B cell (primary cell): ENCODE measurements at regions not wholly inside any gene's neighbourhood (a gene's known extent, or its start where the extent isn't known, plus 50 kb on each side); places are given as distances from the start of the nearest gene placed in this dataset.

ENCODE experiments used
- ATAC-seq: fragments of 200-7000 bp; cut with Tn5 transposase; one replicate; pipeline ENCODE4 v1.10.0; 2021; ENCODE audit warnings: low read depth, mild to moderate bottlenecking, moderate number of reproducible peaks, moderate library complexity
- CTCF ChIA-PET: fragments of 350-600 bp; sonication (Branson Sonifier 250); formaldehyde crosslinking; loops from one replicate; lab custom pipeline; 2021; ENCODE audit warnings: antibody characterized with exemption, inconsistent platforms; lab: Charles Lee
- POLR2A ChIA-PET: fragments of 350-600 bp; sonication (Branson Sonifier 250); formaldehyde crosslinking; loops from one replicate; lab custom pipeline; 2021; ENCODE audit warnings: antibody characterized with exemption; lab: Charles Lee
- DNase-seq: peaks from one replicate; pipeline ENCODE4 v3.0.0; 2013
- H2AFZ ChIP-seq: 2 replicates; pipeline ENCODE4 v1.6.1; 2012; ENCODE audit warnings: mild to moderate bottlenecking, low read depth, low read length; ENCODE audit not compliant: insufficient read depth, poor library complexity, severe bottlenecking
- H3K27ac ChIP-seq, 2 donors: 1 replicate in 1 of 2; 2 replicates in 1 of 2; pipeline ENCODE4 v1.5.1; 2012 to 2013; ENCODE audit warnings: low read length in 2 of 2, mild to moderate bottlenecking in 2 of 2, moderate library complexity in 1 of 2
- H3K27me3 ChIP-seq, 4 experiments: fragments of 200-600 bp in 1 of 4; sonication (generic) in 1 of 4; replicated peaks in 1 of 4; 1 replicate in 2 of 4; 2 replicates in 2 of 4; pipeline versions ENCODE4 v1.6.1 to v1.7.0; 2013 to 2016; ENCODE audit warnings: low read length in 3 of 4, mild to moderate bottlenecking in 2 of 4, mixed read lengths in 1 of 4, moderate library complexity in 1 of 4; ENCODE audit not compliant: insufficient read depth in 4 of 4, control insufficient read depth in 3 of 4; ENCODE audit errors: control extremely low read depth in 1 of 4
- H3K36me3 ChIP-seq, 2 experiments: replicated peaks in 1 of 2; 1 replicate in 1 of 2; 2 replicates in 1 of 2; pipeline versions ENCODE4 v1.6.1 to v1.7.1; 2013; ENCODE audit warnings: low read length in 1 of 2; ENCODE audit not compliant: insufficient read depth in 2 of 2, control insufficient read depth in 1 of 2; ENCODE audit errors: control extremely low read depth in 1 of 2, extremely low read depth in 1 of 2
- H3K4me1 ChIP-seq, 2 donors: fragments of 200-600 bp in 1 of 2; sonication (generic) in 1 of 2; 1 replicate in 1 of 2; 2 replicates in 1 of 2; pipeline versions ENCODE4 v1.5.1 to v1.6.1; 2013 to 2017; ENCODE audit warnings: low read length in 2 of 2; ENCODE audit not compliant: control insufficient read depth in 2 of 2, insufficient read depth in 2 of 2
- H3K4me2 ChIP-seq: replicated peaks from 2 replicates; pipeline ENCODE3; 2012; ENCODE audit warnings: mild to moderate bottlenecking, low read depth, low read length; ENCODE audit not compliant: poor library complexity, severe bottlenecking
- H3K4me3 ChIP-seq, 5 experiments: fragments of 200-600 bp in 1 of 5; sonication (generic) in 1 of 5; 1 replicate in 3 of 5; 2 replicates in 2 of 5; pipeline versions ENCODE4 v1.5.1 to v1.7.0; 2011 to 2016; ENCODE audit warnings: low read length in 4 of 5, mild to moderate bottlenecking in 4 of 5, low read depth in 2 of 5, control low read depth in 1 of 5, moderate library complexity in 1 of 5; ENCODE audit not compliant: insufficient read depth in 1 of 5; ENCODE audit errors: control extremely low read depth in 1 of 5, extremely low read depth in 1 of 5
- H3K79me2 ChIP-seq: fragments of 200-600 bp; sonication (generic); one replicate; pipeline ENCODE4 v1.6.0; 2016; ENCODE audit warnings: low read length; ENCODE audit not compliant: control insufficient read depth, insufficient read depth
- H3K9ac ChIP-seq: fragments of 200-600 bp; sonication (generic); 2 replicates; pipeline ENCODE4 v1.6.1; 2017; ENCODE audit warnings: mild to moderate bottlenecking, low read length, moderate library complexity
- H3K9me3 ChIP-seq, 3 donors: one replicate each; pipeline versions ENCODE4 v1.6.1 to v1.7.1; 2013; ENCODE audit warnings: low read length in 2 of 3; ENCODE audit not compliant: control insufficient read depth in 2 of 3, insufficient read depth in 1 of 3; ENCODE audit errors: control extremely low read depth in 1 of 3
- H4K20me1 ChIP-seq: 2 replicates; pipeline ENCODE4 v1.6.0; 2012; ENCODE audit warnings: mild to moderate bottlenecking, low read length; ENCODE audit not compliant: insufficient read depth, control insufficient read depth, poor library complexity, severe bottlenecking
- H3K27ac Mint-ChIP-seq: one replicate; pipeline ENCODE4 v1.8.0; 2021; ENCODE audit warnings: mixed read lengths
- H3K27me3 Mint-ChIP-seq: one replicate; pipeline ENCODE4 v1.8.0; 2021; ENCODE audit warnings: mixed read lengths
- H3K4me1 Mint-ChIP-seq: one replicate; pipeline ENCODE4 v1.8.0; 2021; ENCODE audit warnings: mixed read lengths
- H3K4me3 Mint-ChIP-seq: one replicate; pipeline ENCODE4 v1.8.0; 2021; ENCODE audit warnings: mixed read lengths
- H3K9me3 Mint-ChIP-seq: one replicate; pipeline ENCODE4 v1.8.0; 2022; ENCODE audit warnings: mixed read lengths; ENCODE audit not compliant: insufficient read depth
- EZH2 ChIP-seq: IDR thresholded peaks from 2 replicates; pipeline ENCODE4 v1.6.1; 2012; ENCODE audit warnings: borderline replicate concordance, low read depth, mild to moderate bottlenecking, moderate library complexity, low read length; ENCODE audit not compliant: insufficient read depth, poor library complexity, severe bottlenecking
- WGBS: methylation state at CpG from one replicate; pipeline ENCODE4 v1.1.5; 2013; ENCODE audit warnings: missing lambda C conversion rate; ENCODE audit not compliant: insufficient coverage; 5-methylcytosine and 5-hydroxymethylcytosine counted together
- intact Hi-C: fragments of 100-400 bp; cut with micrococcal nuclease; formaldehyde crosslinking; loops from one replicate; pipeline ENCODE4 v1.10.0; 2022
- TF ChIP-seq, protein P1 (sequence below): fragments of 200-600 bp; IDR thresholded peaks from one replicate; pipeline ENCODE4 v1.8.0; 2022; ENCODE audit warnings: antibody characterized with exemption, mild to moderate bottlenecking

DNA sequence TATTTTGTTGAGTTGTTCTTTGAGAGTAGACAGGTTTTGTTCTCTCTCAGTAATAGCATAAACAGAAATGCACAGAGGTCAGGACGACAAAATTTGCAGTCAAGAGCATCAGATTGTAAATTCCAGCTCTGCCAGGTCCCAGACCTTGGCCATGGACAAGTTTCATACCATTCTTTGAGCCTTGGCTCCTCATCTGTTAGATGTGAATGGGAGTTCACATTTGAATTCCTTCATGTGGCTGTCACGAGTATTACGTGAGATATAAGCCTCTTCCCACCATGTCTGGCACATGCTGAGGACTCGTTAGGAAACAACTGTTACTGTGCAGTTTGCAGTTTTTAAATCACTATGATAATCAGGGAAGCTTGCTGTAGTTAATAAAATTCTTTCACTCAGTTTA is 93.2 kb upstream of the KCTD3 start:
- Histone ChIP-seq H3K36me3 (no peaks in the 10 kb centered on the region), H3K4me2 (no peak overlapping the region), H3K4me1 (no peaks in the 10 kb centered on the region), H3K27ac (no peak overlapping the region), H3K79me2 (no peaks in the 10 kb centered on the region), H4K20me1 (no peaks in the 10 kb centered on the region), H3K9me3 (peaks cover 0 to 8% (median 4%) of the 10 kb centered on the region in 3 donors), H3K4me3 (no peak overlapping the region), H3K9ac (no peak overlapping the region), H3K27me3 (no peaks in the 10 kb centered on the region), H2AFZ (no peak overlapping the region)
- no peak for DNase-seq
- CTCF ChIA-PET = no interaction called here
- Mint-ChIP-seq H3K27me3 (no peaks in the 10 kb centered on the region), H3K9me3 (no peaks in the 10 kb centered on the region), H3K4me1 (no peaks in the 10 kb centered on the region), H3K27ac (no peak overlapping the region), H3K4me3 (no peak overlapping the region)
- WGBS = 80% methylated on average over 1 of the region's 4 CpGs
- no peak for TF ChIP-seq EZH2
- TF ChIP-seq, protein P1, sequence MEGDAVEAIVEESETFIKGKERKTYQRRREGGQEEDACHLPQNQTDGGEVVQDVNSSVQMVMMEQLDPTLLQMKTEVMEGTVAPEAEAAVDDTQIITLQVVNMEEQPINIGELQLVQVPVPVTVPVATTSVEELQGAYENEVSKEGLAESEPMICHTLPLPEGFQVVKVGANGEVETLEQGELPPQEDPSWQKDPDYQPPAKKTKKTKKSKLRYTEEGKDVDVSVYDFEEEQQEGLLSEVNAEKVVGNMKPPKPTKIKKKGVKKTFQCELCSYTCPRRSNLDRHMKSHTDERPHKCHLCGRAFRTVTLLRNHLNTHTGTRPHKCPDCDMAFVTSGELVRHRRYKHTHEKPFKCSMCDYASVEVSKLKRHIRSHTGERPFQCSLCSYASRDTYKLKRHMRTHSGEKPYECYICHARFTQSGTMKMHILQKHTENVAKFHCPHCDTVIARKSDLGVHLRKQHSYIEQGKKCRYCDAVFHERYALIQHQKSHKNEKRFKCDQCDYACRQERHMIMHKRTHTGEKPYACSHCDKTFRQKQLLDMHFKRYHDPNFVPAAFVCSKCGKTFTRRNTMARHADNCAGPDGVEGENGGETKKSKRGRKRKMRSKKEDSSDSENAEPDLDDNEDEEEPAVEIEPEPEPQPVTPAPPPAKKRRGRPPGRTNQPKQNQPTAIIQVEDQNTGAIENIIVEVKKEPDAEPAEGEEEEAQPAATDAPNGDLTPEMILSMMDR = no peak
- intact Hi-C loops = no loop called here
- no peak for ATAC-seq
- POLR2A ChIA-PET = no interaction called here

GRCh38 chr1:215474940-215475339 is 92.2 kb upstream of the KCTD3 start:
- no peak for DNase-seq
- Mint-ChIP-seq H3K4me1 (no peaks in the 10 kb centered on the region), H3K4me3 (no peak overlapping the region), H3K9me3 (no peaks in the 10 kb centered on the region), H3K27ac (no peak overlapping the region), H3K27me3 (no peaks in the 10 kb centered on the region)
- Histone ChIP-seq H2AFZ (no peak overlapping the region), H3K4me3 (no peak overlapping the region), H3K27me3 (no peaks in the 10 kb centered on the region), H3K4me1 (no peaks in the 10 kb centered on the region), H3K79me2 (no peaks in the 10 kb centered on the region), H4K20me1 (no peaks in the 10 kb centered on the region), H3K27ac (no peak overlapping the region), H3K4me2 (no peak overlapping the region), H3K36me3 (no peaks in the 10 kb centered on the region), H3K9ac (no peak overlapping the region), H3K9me3 (peaks cover 0 to 8% (median 4%) of the 10 kb centered on the region in 3 donors)
- intact Hi-C loops = no loop called here
- ATAC-seq = no peak
- 97% methylated on average over 6 of the region's 8 CpGs for WGBS
- ChIA-PET POLR2A (no interaction called here), CTCF (interaction anchor here (1.6 kb wide), 1 partner anchor 11 kb away, joined by 3 read pairs; no protein-coding TSS in a partner anchor)
- TF ChIP-seq EZH2 = no peak
- TF ChIP-seq, protein P1 = no peak
